OCI-LY7 (cell line): ENCODE measurements at regions not wholly inside any gene's neighbourhood (a gene's known extent, or its start where the extent isn't known, plus 50 kb on each side); places are given as distances from the start of the nearest gene placed in this dataset.

Experiments
- BruUV-seq: library from RNA; stranded (reverse); fragments of 400-500 nt; replicated peaks from 2 replicates; lab custom pipeline; 2021; lab: Mats Ljungman, UMichigan
- CTCF ChIA-PET: fragments of 300-600 bp; sonication (Branson Sonifier 250); formaldehyde crosslinking; loops from one replicate; lab custom pipeline; 2022; ENCODE audit warnings: antibody characterized with exemption; ENCODE audit not compliant: unreplicated experiment; lab: Charles Lee
- POLR2A ChIA-PET: fragments of 300-600 bp; sonication (Branson Sonifier 250); formaldehyde crosslinking; loops from one replicate; lab custom pipeline; 2022; ENCODE audit warnings: antibody characterized with exemption; lab: Charles Lee
- DNase-seq: peaks from one replicate; pipeline ENCODE4 v3.0.0-alpha.2; 2015; ENCODE audit warnings: low spot score
- H2AFZ ChIP-seq: fragments of 200-600 bp; sonication (generic), shearing (Covaris generic); 2 replicates; pipeline ENCODE4 v1.6.1; 2014; ENCODE audit warnings: mild to moderate bottlenecking, antibody characterized with exemption, low read length, moderate library complexity
- H3K27ac ChIP-seq: fragments of 200-600 bp; sonication (generic); 2 replicates; pipeline ENCODE4 v1.5.1; 2014; ENCODE audit warnings: mixed run types, low read depth, mild to moderate bottlenecking, moderate library complexity, low read length, inconsistent platforms; ENCODE audit not compliant: poor library complexity, severe bottlenecking
- H3K36me3 ChIP-seq: fragments of 200-600 bp; sonication (generic); 2 replicates; pipeline ENCODE4 v1.6.1; 2014; ENCODE audit warnings: mild to moderate bottlenecking, antibody characterized with exemption, low read length, moderate library complexity, mixed read lengths; ENCODE audit not compliant: insufficient read depth
- H3K4me1 ChIP-seq: fragments of 200-600 bp; sonication (generic); 2 replicates; pipeline ENCODE4 v1.5.1; 2014; ENCODE audit warnings: mild to moderate bottlenecking, low read length; ENCODE audit not compliant: insufficient read depth, poor library complexity, severe bottlenecking
- H3K4me2 ChIP-seq: fragments of 200-600 bp; sonication (generic); 2 replicates; pipeline ENCODE4 v1.6.1; 2014; ENCODE audit warnings: mild to moderate bottlenecking, low read length
- H3K4me3 ChIP-seq: fragments of 200-600 bp; sonication (generic); 2 replicates; pipeline ENCODE4 v1.5.1; 2014; ENCODE audit warnings: mild to moderate bottlenecking, low read depth, low read length; ENCODE audit not compliant: poor library complexity, severe bottlenecking
- H3K79me2 ChIP-seq: fragments of 200-600 bp; sonication (generic); 2 replicates; pipeline ENCODE4 v1.6.1; 2016; ENCODE audit warnings: low read depth, mild to moderate bottlenecking, low read length, moderate library complexity, mixed read lengths; ENCODE audit not compliant: insufficient read depth
- H3K9me2 ChIP-seq: fragments of 200-600 bp; sonication (generic); 2 replicates; pipeline ENCODE4 v1.6.1; 2016; ENCODE audit warnings: mild to moderate bottlenecking, low read length, mixed read lengths; ENCODE audit not compliant: insufficient read depth
- H3K9me3 ChIP-seq: fragments of 200-600 bp; sonication (generic); 2 replicates; pipeline ENCODE4 v1.6.1; 2014; ENCODE audit warnings: mild to moderate bottlenecking, mixed run types, low read length, mixed read lengths
- H4K20me1 ChIP-seq: fragments of 200-600 bp; sonication (generic); 2 replicates; pipeline ENCODE4 v1.6.1; 2014; ENCODE audit warnings: mild to moderate bottlenecking, antibody characterized with exemption, low read length, moderate library complexity, mixed read lengths; ENCODE audit not compliant: insufficient read depth
- CTCF ChIP-seq: fragments of 200-600 bp; sonication (generic); conservative IDR thresholded peaks from 2 replicates; pipeline ENCODE4 v1.5.1; 2014; ENCODE audit warnings: mild to moderate bottlenecking, antibody characterized with exemption, low read length, moderate library complexity, mixed read lengths
- EZH2phosphoT487 ChIP-seq: fragments of 200-600 bp; sonication (generic); IDR thresholded peaks from 2 replicates; pipeline ENCODE4 v1.6.1; 2018; ENCODE audit warnings: low read depth, borderline replicate concordance, mild to moderate bottlenecking, mixed run types, antibody characterized with exemption, low read length, moderate library complexity, mixed read lengths
- intact Hi-C: fragments of 100-400 bp; cut with micrococcal nuclease; formaldehyde crosslinking; loops from one replicate; pipeline ENCODE4 v1.10.0; 2022; ENCODE audit not compliant: unreplicated experiment

GRCh38 chr2:188767176-188767575, 207.0 kb upstream of the COL3A1 start:
- Histone ChIP-seq H4K20me1 (no peaks in the 10 kb centered on the region), H3K9me2 (no peaks in the 10 kb centered on the region), H3K36me3 (no peaks in the 10 kb centered on the region), H3K27ac (no peak overlapping the region), H3K4me3 (no peak overlapping the region), H3K79me2 (no peaks in the 10 kb centered on the region), H3K4me1 (no peaks in the 10 kb centered on the region), H2AFZ (no peak overlapping the region), H3K4me2 (no peak overlapping the region), H3K9me3 (no peaks in the 10 kb centered on the region)
- no TSS peak for BruUV-seq
- intact Hi-C loops, result no loop called here
- CTCF ChIA-PET, result no interaction called here
- no peak for DNase-seq
- no peak for TF ChIP-seq CTCF
- TF ChIP-seq EZH2phosphoT487, result no peak
- POLR2A ChIA-PET, result no interaction called here

GRCh38 chr2:188770296-188770695, 203.9 kb upstream of the COL3A1 start:
- TF ChIP-seq EZH2phosphoT487, result no peak
- no peak for TF ChIP-seq CTCF
- Histone ChIP-seq H2AFZ (no peak overlapping the region), H3K9me3 (no peaks in the 10 kb centered on the region), H3K4me1 (no peaks in the 10 kb centered on the region), H3K36me3 (no peaks in the 10 kb centered on the region), H3K9me2 (no peaks in the 10 kb centered on the region), H4K20me1 (no peaks in the 10 kb centered on the region), H3K27ac (no peak overlapping the region), H3K79me2 (no peaks in the 10 kb centered on the region), H3K4me3 (no peak overlapping the region), H3K4me2 (no peak overlapping the region)
- ChIA-PET CTCF (no interaction called here), POLR2A (interaction anchor here (0.6 kb wide), 1 partner anchor 12 kb away, joined by 5 read pairs; no protein-coding TSS in a partner anchor)
- no TSS peak for BruUV-seq
- no peak for DNase-seq
- intact Hi-C loops, result no loop called here

GRCh38 chr2:188773075-188773474, 201.1 kb upstream of the COL3A1 start:
- DNase-seq, result no peak
- ChIA-PET POLR2A (no interaction called here), CTCF (no interaction called here)
- TF ChIP-seq EZH2phosphoT487, result no peak
- TF ChIP-seq CTCF, result no peak
- BruUV-seq, result no TSS peak
- no peak overlapping the region for H3K4me2 ChIP-seq
- no peak overlapping the region for H2AFZ ChIP-seq
- no peaks in the 10 kb centered on the region for H3K9me2 ChIP-seq
- H3K36me3 ChIP-seq, result no peaks in the 10 kb centered on the region
- H4K20me1 ChIP-seq, result no peaks in the 10 kb centered on the region
- H3K4me3 ChIP-seq, result no peak overlapping the region
- intact Hi-C loops, result no loop called here
- H3K27ac ChIP-seq, result no peak overlapping the region
- no peaks in the 10 kb centered on the region for H3K79me2 ChIP-seq
- no peaks in the 10 kb centered on the region for H3K9me3 ChIP-seq
- no peaks in the 10 kb centered on the region for H3K4me1 ChIP-seq
